ENCODE measurements at regions not wholly inside any gene's neighbourhood (a gene's known extent, or its start where the extent isn't known, plus 50 kb on each side); places are given as distances from the start of the nearest gene placed in this dataset.

GRCh38 chr2:168380500-168380899 lies 75.6 kb upstream of the CERS6 start:
- no peak for DNase-seq

GRCh38 chr2:168392024-168392423 lies 64.0 kb upstream of the CERS6 start:
- no peak for DNase-seq

GRCh38 chr2:168392797-168393196 lies 63.3 kb upstream of the CERS6 start:
- no peak for DNase-seq

DNA sequence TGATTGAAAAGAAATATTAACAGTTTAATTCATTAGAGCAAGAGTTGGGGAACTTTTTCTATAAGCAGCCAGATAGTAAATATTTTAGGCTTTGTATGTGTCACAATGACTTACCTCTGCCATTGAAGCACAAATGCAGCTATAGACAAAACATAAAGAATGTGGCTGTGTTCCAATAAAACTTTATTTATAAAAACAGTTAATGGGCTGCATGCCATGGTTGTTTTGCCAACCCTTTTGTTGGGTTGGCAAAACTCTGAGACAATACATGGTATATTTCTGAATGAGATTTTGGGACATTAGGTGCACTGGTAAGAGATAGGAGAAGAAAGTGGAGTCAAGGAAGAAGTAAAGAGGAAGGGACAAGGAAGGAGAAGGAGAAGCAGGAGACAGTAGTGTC lies 61.8 kb upstream of the CERS6 start:
- DNase-seq, result no peak

DNA sequence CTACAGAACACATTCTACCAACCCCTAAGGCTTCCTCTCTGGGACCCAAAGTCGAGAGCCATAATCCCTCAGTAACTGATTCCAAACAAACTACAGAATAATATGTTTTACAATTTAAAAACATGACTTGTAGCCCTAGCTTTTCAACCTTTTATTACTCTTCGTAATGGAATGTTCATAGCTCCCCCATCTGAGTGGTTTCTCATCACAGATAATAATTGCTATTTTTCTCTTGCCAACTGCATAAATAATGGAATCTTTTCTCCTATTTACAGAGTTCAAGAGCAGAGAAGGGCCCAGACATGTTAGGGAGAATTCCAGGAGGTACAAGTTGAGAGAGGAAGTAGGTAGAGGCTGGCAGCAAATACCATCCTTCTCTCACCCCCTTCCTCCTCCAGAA lies 59.9 kb upstream of the CERS6 start:
- no peak for DNase-seq

- no peak for DNase-seq
Measured at GRCh38 chr2:168397629-168398028, 58.4 kb upstream of the CERS6 start.

DNA sequence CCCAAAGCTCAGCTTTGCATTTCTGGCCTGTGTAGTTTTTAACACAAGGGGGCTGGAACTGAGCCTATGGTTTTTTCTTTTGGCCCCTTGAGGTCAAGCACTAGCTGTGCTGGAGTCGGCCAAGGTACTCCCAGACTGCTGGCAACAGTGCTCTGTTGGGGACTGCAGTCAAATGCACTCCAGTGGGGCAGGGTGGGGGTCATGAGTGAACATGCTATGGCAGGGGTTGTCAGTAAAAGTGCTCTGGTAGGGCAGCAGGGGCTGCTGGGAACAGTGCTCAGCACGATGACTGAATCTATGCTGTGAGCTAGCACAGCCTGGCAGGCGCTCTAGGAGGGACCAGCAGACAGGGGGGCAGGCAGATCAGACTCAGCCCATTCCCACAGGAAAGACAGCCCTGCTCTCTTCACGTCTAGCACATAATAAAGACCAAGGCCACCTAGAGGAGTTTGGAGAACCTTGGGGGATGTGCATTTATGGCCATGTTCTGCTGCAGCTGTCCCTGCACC lies 55.0 kb upstream of the CERS6 start:
- no peak for DNase-seq

DNA sequence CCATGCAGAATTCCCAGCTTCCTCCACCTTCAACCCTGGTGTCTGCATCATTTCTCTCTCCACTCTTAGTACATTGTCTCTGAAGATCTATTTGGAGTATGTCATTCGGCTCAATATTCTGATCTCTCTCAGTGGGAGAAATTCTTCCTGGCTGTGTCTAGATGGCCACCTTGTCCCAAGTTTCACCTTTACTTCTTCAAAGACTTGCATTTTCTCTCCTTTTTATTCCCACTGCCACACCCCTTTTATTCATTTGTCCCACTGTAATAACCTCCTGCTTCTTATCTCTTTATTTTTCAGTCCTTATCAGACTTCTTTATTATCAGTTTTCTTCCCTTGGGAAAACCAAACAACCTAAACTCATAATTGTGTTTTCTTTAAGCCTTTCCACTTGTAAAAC lies 54.3 kb upstream of the CERS6 start:
- DNase-seq, result no peak

- DNase-seq, result no peak
Measured at GRCh38 chr2:168402531-168402930, 53.5 kb upstream of the CERS6 start.

GRCh38 chr2:168403736-168404135 lies 52.3 kb upstream of the CERS6 start:
- DNase-seq, result no peak

- no peak for DNase-seq
Measured at GRCh38 chr2:168404764-168405163, 51.3 kb upstream of the CERS6 start.
